GM12873 (cell line): ENCODE measurements at regions not wholly inside any gene's neighbourhood (a gene's known extent, or its start where the extent isn't known, plus 50 kb on each side); places are given as distances from the start of the nearest gene placed in this dataset.

ENCODE experiments used
- TF ChIP-seq, protein P1 (sequence below): IDR thresholded peaks from 2 replicates; pipeline ENCODE4 v1.5.1; 2012; ENCODE audit warnings: low read depth, mild to moderate bottlenecking, moderate library complexity, low read length, control low read depth; ENCODE audit not compliant: insufficient read depth; ENCODE audit errors: missing control alignments

GRCh38 chr14:56065621-56066290 lies 52.5 kb upstream of the PELI2 start:
- TF ChIP-seq, protein P1, sequence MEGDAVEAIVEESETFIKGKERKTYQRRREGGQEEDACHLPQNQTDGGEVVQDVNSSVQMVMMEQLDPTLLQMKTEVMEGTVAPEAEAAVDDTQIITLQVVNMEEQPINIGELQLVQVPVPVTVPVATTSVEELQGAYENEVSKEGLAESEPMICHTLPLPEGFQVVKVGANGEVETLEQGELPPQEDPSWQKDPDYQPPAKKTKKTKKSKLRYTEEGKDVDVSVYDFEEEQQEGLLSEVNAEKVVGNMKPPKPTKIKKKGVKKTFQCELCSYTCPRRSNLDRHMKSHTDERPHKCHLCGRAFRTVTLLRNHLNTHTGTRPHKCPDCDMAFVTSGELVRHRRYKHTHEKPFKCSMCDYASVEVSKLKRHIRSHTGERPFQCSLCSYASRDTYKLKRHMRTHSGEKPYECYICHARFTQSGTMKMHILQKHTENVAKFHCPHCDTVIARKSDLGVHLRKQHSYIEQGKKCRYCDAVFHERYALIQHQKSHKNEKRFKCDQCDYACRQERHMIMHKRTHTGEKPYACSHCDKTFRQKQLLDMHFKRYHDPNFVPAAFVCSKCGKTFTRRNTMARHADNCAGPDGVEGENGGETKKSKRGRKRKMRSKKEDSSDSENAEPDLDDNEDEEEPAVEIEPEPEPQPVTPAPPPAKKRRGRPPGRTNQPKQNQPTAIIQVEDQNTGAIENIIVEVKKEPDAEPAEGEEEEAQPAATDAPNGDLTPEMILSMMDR, result no peak
